Spleen (tissue), 11 donors: ENCODE measurements at regions not wholly inside any gene's neighbourhood (a gene's known extent, or its start where the extent isn't known, plus 50 kb on each side); places are given as distances from the start of the nearest gene placed in this dataset.

Experiments
- DNase-seq: peaks from one replicate; pipeline ENCODE4 v3.0.0-alpha.2; 2020
- H3K27ac ChIP-seq, 8 donors: fragments of 200-600 bp; sonication (generic) in 7 of 8; 1 replicate in 4 of 8; 2 replicates in 4 of 8; pipeline versions ENCODE4 v1.5.0 to v1.8.0; 2016 to 2021; ENCODE audit warnings: inconsistent platforms in 4 of 8, mild to moderate bottlenecking in 4 of 8, moderate library complexity in 1 of 8
- H3K27me3 ChIP-seq, 7 donors: fragments of 200-600 bp; sonication (generic) in 6 of 7; replicated peaks in 1 of 7; 1 replicate in 4 of 7; 2 replicates in 3 of 7; pipeline versions ENCODE4 v1.5.0 to v1.8.0; 2016 to 2021; ENCODE audit warnings: inconsistent platforms in 3 of 7, mild to moderate bottlenecking in 1 of 7
- H3K36me3 ChIP-seq, 6 donors: fragments of 200-600 bp; sonication (generic) in 5 of 6; 1 replicate in 4 of 6; 2 replicates in 2 of 6; pipeline versions ENCODE4 v1.5.0 to v1.8.0; 2016 to 2021; ENCODE audit warnings: inconsistent platforms in 2 of 6
- H3K4me1 ChIP-seq, 6 donors: fragments of 200-600 bp; sonication (generic) in 5 of 6; 1 replicate in 3 of 6; 2 replicates in 3 of 6; pipeline versions ENCODE4 v1.5.0 to v1.8.0; 2016 to 2021; ENCODE audit warnings: inconsistent platforms in 3 of 6
- H3K4me3 ChIP-seq, 8 donors: fragments of 200-600 bp; sonication (generic) in 7 of 8; 1 replicate in 4 of 8; 2 replicates in 4 of 8; pipeline versions ENCODE4 v1.5.0 to v1.8.0; 2016 to 2021; ENCODE audit warnings: inconsistent platforms in 4 of 8, mild to moderate bottlenecking in 4 of 8, moderate library complexity in 2 of 8
- H3K9me3 ChIP-seq, 8 donors: fragments of 200-600 bp; sonication (generic) in 7 of 8; 1 replicate in 4 of 8; 2 replicates in 4 of 8; pipeline versions ENCODE4 v1.5.0 to v1.8.0; 2016 to 2021; ENCODE audit warnings: inconsistent platforms in 4 of 8
- POLR2A ChIP-seq, 3 donors: fragments of 450-650 bp; IDR thresholded peaks; one replicate each; pipeline ENCODE4 v1.5.1; 2017; ENCODE audit warnings: antibody characterized with exemption in 3 of 3, mild to moderate bottlenecking in 1 of 3
- POLR2AphosphoS5 ChIP-seq, 3 donors: sonication (generic); formaldehyde crosslinking; IDR thresholded peaks; one replicate each; pipeline ENCODE4 v1.5.1; 2017; ENCODE audit warnings: antibody characterized with exemption in 3 of 3
- WGBS, 5 donors: extraction: QIAGEN DNeasy Blood & Tissue Kit in 3 of 5; methylation state at CpG; one replicate each; pipeline versions ENCODE4 v1.1.5 to v1.1.7; 2013 to 2018; 5-methylcytosine and 5-hydroxymethylcytosine counted together
- intact Hi-C: fragments of 100-400 bp; cut with DNase I; formaldehyde crosslinking; loops from one replicate; pipeline ENCODE4 v1.15.0; 2023; ENCODE audit warnings: low total_unique reads
- TF ChIP-seq, protein P1 (sequence below), 11 experiments: fragments of 200-600 bp in 7 of 11; fragments of 450-650 bp in 4 of 11; sonication (generic) in 4 of 11; IDR thresholded peaks in 8 of 11; conservative IDR thresholded peaks in 3 of 11; 1 replicate in 7 of 11; 2 replicates in 4 of 11; pipeline versions ENCODE4 v1.4.0 to v1.8.0; 2016 to 2021; ENCODE audit warnings: antibody characterized with exemption in 11 of 11, inconsistent platforms in 4 of 11, mild to moderate bottlenecking in 1 of 11
- donor health status: healthy with polysubstance abuse.
- donor health status: DM: no; HTN: no; CAD: no; lungs with moderate emphysema.
- donor health status: DM: no; HTN: no; CAD: no.
- donor health status: Bipolar disorder and iron deficiency.
- donor health status: healthy.
- donor health status: DM: no; HTN: no; CAD: no.
- donor health status: DM: yes; HTN: yes; CAD: no.

GRCh38 chr11:80167766-80168165 is 726.9 kb upstream of the TENM4 start:
- TF ChIP-seq POLR2A (IDR thresholded peaks at IDR 0.05) (no peak), POLR2AphosphoS5 (IDR thresholded peaks at IDR 0.05) (no peak)
- TF ChIP-seq, protein P1, sequence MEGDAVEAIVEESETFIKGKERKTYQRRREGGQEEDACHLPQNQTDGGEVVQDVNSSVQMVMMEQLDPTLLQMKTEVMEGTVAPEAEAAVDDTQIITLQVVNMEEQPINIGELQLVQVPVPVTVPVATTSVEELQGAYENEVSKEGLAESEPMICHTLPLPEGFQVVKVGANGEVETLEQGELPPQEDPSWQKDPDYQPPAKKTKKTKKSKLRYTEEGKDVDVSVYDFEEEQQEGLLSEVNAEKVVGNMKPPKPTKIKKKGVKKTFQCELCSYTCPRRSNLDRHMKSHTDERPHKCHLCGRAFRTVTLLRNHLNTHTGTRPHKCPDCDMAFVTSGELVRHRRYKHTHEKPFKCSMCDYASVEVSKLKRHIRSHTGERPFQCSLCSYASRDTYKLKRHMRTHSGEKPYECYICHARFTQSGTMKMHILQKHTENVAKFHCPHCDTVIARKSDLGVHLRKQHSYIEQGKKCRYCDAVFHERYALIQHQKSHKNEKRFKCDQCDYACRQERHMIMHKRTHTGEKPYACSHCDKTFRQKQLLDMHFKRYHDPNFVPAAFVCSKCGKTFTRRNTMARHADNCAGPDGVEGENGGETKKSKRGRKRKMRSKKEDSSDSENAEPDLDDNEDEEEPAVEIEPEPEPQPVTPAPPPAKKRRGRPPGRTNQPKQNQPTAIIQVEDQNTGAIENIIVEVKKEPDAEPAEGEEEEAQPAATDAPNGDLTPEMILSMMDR (IDR thresholded peaks at IDR 0.05 in 8 of 11, conservative IDR thresholded peaks at IDR 0.05 in 3 of 11): no peak
- DNase-seq: no peak
- WGBS, 5 donors: 60 to 69% (median 66%) methylated on average over 3 of the region's 3 CpGs
- no peaks in the 10 kb centered on the region for H3K27me3 ChIP-seq
- peaks cover 0 to 16% (median 11%) of the 10 kb centered on the region in 8 donors for H3K9me3 ChIP-seq
- intact Hi-C loops: no loop called here
- no peaks in the 10 kb centered on the region for H3K4me1 ChIP-seq
- H3K27ac ChIP-seq: no peak overlapping the region
- H3K36me3 ChIP-seq: no peaks in the 10 kb centered on the region
- H3K4me3 ChIP-seq: no peak overlapping the region

DNA sequence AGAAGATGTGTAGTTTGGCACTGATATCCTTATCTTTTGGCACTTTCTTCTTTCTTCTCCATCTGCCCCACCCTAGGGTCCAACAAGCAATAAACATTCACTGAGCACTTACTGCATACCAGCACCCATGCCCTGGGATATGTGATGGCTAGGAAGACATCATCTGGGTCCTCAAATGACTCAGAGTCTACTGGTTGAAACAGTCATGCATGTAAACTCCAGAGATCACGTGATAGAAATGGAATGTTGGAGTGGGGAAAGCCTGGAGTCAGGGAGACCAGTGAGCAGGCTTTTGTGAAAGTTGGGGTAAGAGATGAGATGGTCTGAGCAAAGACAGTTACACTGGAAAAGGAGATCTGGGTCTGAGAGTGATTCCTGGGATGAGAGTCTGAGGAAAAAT is 724.9 kb upstream of the TENM4 start:
- DNase-seq: no peak
- H3K4me3 ChIP-seq: no peak overlapping the region
- TF ChIP-seq POLR2AphosphoS5 (IDR thresholded peaks at IDR 0.05) (no peak), POLR2A (IDR thresholded peaks at IDR 0.05) (no peak)
- H3K4me1 ChIP-seq: no peaks in the 10 kb centered on the region
- H3K27me3 ChIP-seq: no peaks in the 10 kb centered on the region
- intact Hi-C loops: no loop called here
- no peak overlapping the region for H3K27ac ChIP-seq
- H3K9me3 ChIP-seq: peaks cover 0 to 15% (median 9%) of the 10 kb centered on the region in 8 donors
- 21 to 72% (median 58%) methylated on average over 1 of the region's 1 CpG for WGBS, 5 donors
- no peaks in the 10 kb centered on the region for H3K36me3 ChIP-seq

DNA sequence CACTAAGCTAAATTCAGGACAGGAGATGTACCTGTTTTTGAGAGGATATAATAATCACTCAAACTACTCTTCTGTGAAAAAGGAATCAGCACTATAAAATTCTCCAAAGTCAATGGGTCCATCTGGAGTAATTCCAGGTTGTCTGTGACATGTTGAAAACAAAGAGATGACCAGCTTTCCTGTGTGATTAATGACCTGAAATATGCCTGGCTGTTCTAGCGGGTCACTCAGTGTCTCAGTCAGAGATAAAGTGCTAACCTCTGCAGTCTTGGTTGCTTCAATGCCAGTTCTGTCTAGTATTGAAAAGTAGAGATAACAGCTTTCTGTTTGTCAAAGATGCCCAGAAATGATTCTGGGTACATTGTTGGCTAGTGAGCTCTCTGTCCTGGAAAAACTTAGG is 722.6 kb upstream of the TENM4 start:
- TF ChIP-seq, protein P1 (IDR thresholded peaks at IDR 0.05 in 8 of 11, conservative IDR thresholded peaks at IDR 0.05 in 3 of 11): no peak
- TF ChIP-seq POLR2AphosphoS5 (IDR thresholded peaks at IDR 0.05): no peak
- Histone ChIP-seq H3K27me3 (no peaks in the 10 kb centered on the region), H3K27ac (no peak overlapping the region), H3K36me3 (no peaks in the 10 kb centered on the region), H3K9me3 (no peaks in the 10 kb centered on the region), H3K4me1 (no peaks in the 10 kb centered on the region), H3K4me3 (no peak overlapping the region)
- WGBS, 5 donors: 68 to 90% (median 80%) methylated on average over 1 of the region's 1 CpG
- DNase-seq: no peak
- intact Hi-C loops: no loop called here

- Histone ChIP-seq H3K9me3 (no peaks in the 10 kb centered on the region), H3K27ac (no peak overlapping the region), H3K4me1 (no peaks in the 10 kb centered on the region), H3K27me3 (no peaks in the 10 kb centered on the region), H3K4me3 (no peak overlapping the region), H3K36me3 (no peaks in the 10 kb centered on the region)
- no peak for TF ChIP-seq POLR2A (IDR thresholded peaks at IDR 0.05)
- TF ChIP-seq POLR2AphosphoS5 (IDR thresholded peaks at IDR 0.05): no peak
- TF ChIP-seq, protein P1 (IDR thresholded peaks at IDR 0.05 in 8 of 11, conservative IDR thresholded peaks at IDR 0.05 in 3 of 11): no peak
- intact Hi-C loops: no loop called here
- no peak for DNase-seq
- WGBS, 5 donors: 73 to 92% (median 81%) methylated on average over 3 of the region's 3 CpGs
Observed at GRCh38 chr11:80163011-80163410, 722.2 kb upstream of the TENM4 start.

DNA sequence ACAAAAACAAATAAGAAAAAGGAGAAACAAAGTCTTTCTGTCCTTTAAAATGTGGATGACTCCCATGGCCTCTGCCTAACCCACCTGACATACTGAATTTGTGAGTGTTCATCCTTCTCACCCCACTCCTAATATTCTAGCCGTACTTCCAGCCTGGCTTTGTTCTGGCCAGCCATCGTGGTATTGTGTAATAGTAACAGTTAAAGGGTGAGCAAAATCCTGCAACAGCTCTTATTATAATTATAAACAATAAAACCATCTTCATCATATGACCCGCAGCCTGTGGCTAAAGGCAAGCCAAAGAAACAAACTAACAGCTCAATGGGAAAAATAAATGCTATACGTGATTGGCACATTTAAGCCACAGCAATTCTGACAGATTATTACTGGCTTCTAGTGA is 721.6 kb upstream of the TENM4 start:
- 86 to 93% (median 87%) methylated on average over 4 of the region's 4 CpGs for WGBS, 5 donors
- DNase-seq: no peak
- intact Hi-C loops: no loop called here
- Histone ChIP-seq H3K4me1 (no peaks in the 10 kb centered on the region), H3K27me3 (no peaks in the 10 kb centered on the region), H3K9me3 (no peaks in the 10 kb centered on the region), H3K4me3 (no peak overlapping the region), H3K27ac (no peak overlapping the region), H3K36me3 (no peaks in the 10 kb centered on the region)
- TF ChIP-seq POLR2AphosphoS5 (IDR thresholded peaks at IDR 0.05) (no peak), POLR2A (IDR thresholded peaks at IDR 0.05) (no peak)
- TF ChIP-seq, protein P1 (IDR thresholded peaks at IDR 0.05 in 8 of 11, conservative IDR thresholded peaks at IDR 0.05 in 3 of 11): no peak
